ENCODE measurements at regions not wholly inside any gene's neighbourhood (a gene's known extent, or its start where the extent isn't known, plus 50 kb on each side); places are given as distances from the start of the nearest gene placed in this dataset.

DNA sequence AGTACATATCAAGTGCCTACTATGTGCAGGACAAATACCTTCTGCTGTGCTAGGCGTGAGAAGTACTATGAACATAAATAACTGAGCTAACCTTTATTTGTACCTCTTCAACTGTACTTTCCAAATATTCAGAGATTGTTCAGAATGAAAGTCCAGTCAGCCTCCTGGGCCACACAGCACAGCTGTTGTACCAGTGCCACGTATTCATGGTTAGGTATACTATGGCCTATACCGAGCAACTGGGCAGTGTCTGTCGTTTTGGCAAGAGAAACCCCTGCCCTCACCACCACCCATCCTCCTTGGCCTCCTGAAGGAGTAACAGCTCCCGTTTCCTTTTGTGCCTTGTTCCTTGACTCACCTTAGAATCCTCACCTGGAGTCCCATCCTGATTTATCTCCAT, 53.0 kb downstream of the RASSF10 start:
- H3K4me1 ChIP-seq (ENCODE audit: insufficient read depth, insufficient read length), result no peaks in the 10 kb centered on the region
- DNase-seq (ENCODE audit: low read depth, low spot score), result no peak
- no peaks in the 10 kb centered on the region for H3K27me3 ChIP-seq (ENCODE audit: insufficient read depth, insufficient read length)
- H3K9ac ChIP-seq (ENCODE audit: insufficient read length, low read depth), result no peak overlapping the region
- no peaks in the 10 kb centered on the region for H3K36me3 ChIP-seq (ENCODE audit: insufficient read depth, insufficient read length, low read length)
- H3K9me3 ChIP-seq (ENCODE audit: insufficient read depth, low read length), result no peaks in the 10 kb centered on the region
- H3K4me3 ChIP-seq (ENCODE audit: insufficient read length, low read depth), result no peak overlapping the region
- TF ChIP-seq ZNF274 (IDR thresholded peaks at IDR 0.05; ENCODE audit: low read depth, low read length) (no peak), SUZ12 (IDR thresholded peaks at IDR 0.05; ENCODE audit: extremely low read depth, insufficient read depth, insufficient read length) (no peak), YY1 (IDR thresholded peaks at IDR 0.05; ENCODE audit: insufficient read depth, insufficient read length) (no peak)

DNA sequence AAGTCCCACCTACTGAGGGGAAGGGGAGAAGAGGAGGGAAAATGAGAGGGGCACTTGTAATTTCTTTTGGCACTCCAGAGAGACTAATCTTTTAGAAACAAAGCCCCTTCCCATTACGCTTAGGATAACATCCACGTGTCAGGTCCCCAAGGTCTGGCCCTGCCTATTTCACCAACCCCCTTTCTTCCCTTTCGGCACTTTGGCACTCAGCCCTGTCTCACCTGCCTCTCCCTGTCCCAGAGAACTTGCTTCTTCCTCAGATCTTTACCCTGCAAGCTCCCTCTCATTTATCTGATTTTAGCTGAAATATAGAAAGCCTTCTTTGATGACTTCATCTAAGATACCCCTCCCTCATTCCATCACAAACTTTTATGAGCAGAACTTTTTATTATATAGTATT, 55.5 kb downstream of the RASSF10 start:
- Histone ChIP-seq H3K9me3 (ENCODE audit: insufficient read depth, low read length) (no peaks in the 10 kb centered on the region), H3K4me1 (ENCODE audit: insufficient read depth, insufficient read length) (no peaks in the 10 kb centered on the region), H3K4me3 (ENCODE audit: insufficient read length, low read depth) (no peak overlapping the region), H3K9ac (ENCODE audit: insufficient read length, low read depth) (no peak overlapping the region), H3K27me3 (ENCODE audit: insufficient read depth, insufficient read length) (no peaks in the 10 kb centered on the region), H3K36me3 (ENCODE audit: insufficient read depth, insufficient read length, low read length) (no peaks in the 10 kb centered on the region)
- TF ChIP-seq ZNF274 (IDR thresholded peaks at IDR 0.05; ENCODE audit: low read depth, low read length) (no peak), SUZ12 (IDR thresholded peaks at IDR 0.05; ENCODE audit: extremely low read depth, insufficient read depth, insufficient read length) (no peak), YY1 (IDR thresholded peaks at IDR 0.05; ENCODE audit: insufficient read depth, insufficient read length) (no peak)
- no peak for DNase-seq (ENCODE audit: low read depth, low spot score)

DNA sequence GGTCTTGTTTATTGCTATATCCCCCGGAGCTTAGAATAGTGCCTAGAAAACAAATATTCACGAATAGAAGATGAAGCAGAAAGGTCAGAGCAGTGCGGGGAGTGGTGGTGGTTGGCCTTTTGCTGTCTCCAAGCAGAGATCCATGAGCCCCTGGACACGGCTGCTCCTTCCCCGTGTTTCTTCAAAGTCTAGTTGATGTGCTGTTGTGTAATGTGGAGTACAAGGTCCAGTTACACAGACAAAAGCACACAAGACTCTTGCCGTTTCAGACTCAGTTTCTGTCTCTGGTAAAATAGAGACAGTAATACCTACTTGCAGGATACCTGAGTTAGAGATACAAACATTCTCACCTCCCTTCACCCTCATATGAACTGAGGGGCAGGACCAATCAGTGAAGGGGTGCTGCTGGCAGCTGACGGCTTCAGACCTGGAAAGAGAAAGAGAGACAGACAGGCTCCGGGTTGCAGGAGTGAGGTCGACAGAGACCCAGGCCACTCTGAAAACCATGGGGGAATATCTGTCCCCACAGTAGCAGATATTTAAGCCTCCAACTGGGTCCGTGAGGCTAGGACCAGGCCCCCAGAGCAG, 56.2 kb downstream of the RASSF10 start:
- no peak for TF ChIP-seq ZNF274 (IDR thresholded peaks at IDR 0.05; ENCODE audit: low read depth, low read length)
- no peak for TF ChIP-seq SUZ12 (IDR thresholded peaks at IDR 0.05; ENCODE audit: extremely low read depth, insufficient read depth, insufficient read length)
- TF ChIP-seq YY1 (IDR thresholded peaks at IDR 0.05; ENCODE audit: insufficient read depth, insufficient read length), result no peak
- no peaks in the 10 kb centered on the region for H3K27me3 ChIP-seq (ENCODE audit: insufficient read depth, insufficient read length)
- DNase-seq (ENCODE audit: low read depth, low spot score), result no peak
- no peak overlapping the region for H3K4me3 ChIP-seq (ENCODE audit: insufficient read length, low read depth)
- no peak overlapping the region for H3K9ac ChIP-seq (ENCODE audit: insufficient read length, low read depth)
- no peaks in the 10 kb centered on the region for H3K36me3 ChIP-seq (ENCODE audit: insufficient read depth, insufficient read length, low read length)
- no peaks in the 10 kb centered on the region for H3K9me3 ChIP-seq (ENCODE audit: insufficient read depth, low read length)
- H3K4me1 ChIP-seq (ENCODE audit: insufficient read depth, insufficient read length), result no peaks in the 10 kb centered on the region

DNA sequence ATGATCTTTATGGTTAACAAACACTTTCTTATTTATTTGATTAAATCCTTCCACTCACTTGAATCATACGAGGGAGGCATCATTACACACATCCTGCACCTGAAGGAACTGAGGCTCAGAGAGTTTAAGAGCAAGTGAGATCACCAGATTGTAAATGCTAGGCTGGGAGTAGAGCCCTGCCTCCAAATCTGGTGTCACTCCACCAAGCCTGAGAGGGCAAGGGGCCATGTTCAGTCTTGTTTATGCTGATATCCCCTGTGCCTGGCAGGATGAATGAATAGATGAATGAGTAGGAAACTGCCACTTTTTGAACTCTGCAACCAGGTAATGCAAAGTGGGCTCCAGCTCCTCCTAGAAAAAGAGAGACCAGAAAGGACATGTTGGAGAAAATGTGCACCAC, 59.1 kb downstream of the RASSF10 start:
- no peak for DNase-seq (ENCODE audit: low read depth, low spot score)
- H3K9ac ChIP-seq (ENCODE audit: insufficient read length, low read depth), result no peak overlapping the region
- no peaks in the 10 kb centered on the region for H3K36me3 ChIP-seq (ENCODE audit: insufficient read depth, insufficient read length, low read length)
- TF ChIP-seq ZNF274 (IDR thresholded peaks at IDR 0.05; ENCODE audit: low read depth, low read length) (no peak), YY1 (IDR thresholded peaks at IDR 0.05; ENCODE audit: insufficient read depth, insufficient read length) (no peak), SUZ12 (IDR thresholded peaks at IDR 0.05; ENCODE audit: extremely low read depth, insufficient read depth, insufficient read length) (no peak)
- H3K4me1 ChIP-seq (ENCODE audit: insufficient read depth, insufficient read length), result no peaks in the 10 kb centered on the region
- H3K27me3 ChIP-seq (ENCODE audit: insufficient read depth, insufficient read length), result no peaks in the 10 kb centered on the region
- no peak overlapping the region for H3K4me3 ChIP-seq (ENCODE audit: insufficient read length, low read depth)
- H3K9me3 ChIP-seq (ENCODE audit: insufficient read depth, low read length), result no peaks in the 10 kb centered on the region

DNA sequence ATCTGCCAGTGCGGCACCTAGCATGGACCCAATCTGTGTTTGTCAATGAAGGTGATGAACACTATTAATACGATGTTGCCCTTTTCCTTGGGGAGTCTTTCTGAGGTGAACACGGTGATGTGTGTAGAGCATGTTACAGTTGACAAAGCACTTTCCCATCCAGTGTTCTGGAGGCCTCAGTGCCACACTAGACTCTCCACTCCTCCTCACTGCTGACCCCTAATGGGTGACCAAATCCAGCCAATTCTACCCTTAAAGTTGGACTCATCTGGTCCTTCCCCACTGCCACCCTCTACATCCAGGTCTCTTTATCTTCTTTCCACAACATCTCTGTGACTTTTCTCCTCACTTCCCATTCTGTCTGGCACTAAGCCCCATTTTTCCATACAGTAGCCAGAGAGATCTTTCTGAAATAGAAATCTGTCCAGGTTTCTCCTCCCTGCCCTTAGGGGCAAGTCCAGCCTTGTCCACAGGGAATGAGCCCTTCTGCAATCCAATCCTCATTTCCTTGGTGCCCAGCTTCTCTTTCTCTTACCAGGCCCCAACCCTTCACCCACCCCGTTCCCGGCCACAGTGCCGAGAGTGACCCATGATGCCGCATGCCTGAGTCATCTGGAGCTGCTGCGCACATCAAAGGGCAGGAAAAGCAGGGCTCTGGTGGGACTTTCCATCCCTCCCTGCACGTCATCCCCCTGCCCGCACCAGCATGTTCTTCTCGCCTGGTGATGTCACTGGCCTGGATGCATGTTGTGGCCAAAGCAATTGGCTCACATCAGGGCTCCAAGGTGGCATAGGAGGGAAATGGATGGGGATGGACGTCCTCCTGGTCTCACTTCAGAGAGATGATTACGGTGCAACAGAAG, 64.2 kb downstream of the RASSF10 start:
- Histone ChIP-seq H3K36me3 (ENCODE audit: insufficient read depth, insufficient read length, low read length) (no peaks in the 10 kb centered on the region), H3K9me3 (ENCODE audit: insufficient read depth, low read length) (no peaks in the 10 kb centered on the region), H3K4me1 (ENCODE audit: insufficient read depth, insufficient read length) (no peaks in the 10 kb centered on the region), H3K27me3 (ENCODE audit: insufficient read depth, insufficient read length) (no peaks in the 10 kb centered on the region), H3K9ac (ENCODE audit: insufficient read length, low read depth) (no peak overlapping the region), H3K4me3 (ENCODE audit: insufficient read length, low read depth) (no peak overlapping the region)
- DNase-seq (ENCODE audit: low read depth, low spot score), result no peak
- TF ChIP-seq ZNF274 (IDR thresholded peaks at IDR 0.05; ENCODE audit: low read depth, low read length) (no peak), YY1 (IDR thresholded peaks at IDR 0.05; ENCODE audit: insufficient read depth, insufficient read length) (no peak)

DNA sequence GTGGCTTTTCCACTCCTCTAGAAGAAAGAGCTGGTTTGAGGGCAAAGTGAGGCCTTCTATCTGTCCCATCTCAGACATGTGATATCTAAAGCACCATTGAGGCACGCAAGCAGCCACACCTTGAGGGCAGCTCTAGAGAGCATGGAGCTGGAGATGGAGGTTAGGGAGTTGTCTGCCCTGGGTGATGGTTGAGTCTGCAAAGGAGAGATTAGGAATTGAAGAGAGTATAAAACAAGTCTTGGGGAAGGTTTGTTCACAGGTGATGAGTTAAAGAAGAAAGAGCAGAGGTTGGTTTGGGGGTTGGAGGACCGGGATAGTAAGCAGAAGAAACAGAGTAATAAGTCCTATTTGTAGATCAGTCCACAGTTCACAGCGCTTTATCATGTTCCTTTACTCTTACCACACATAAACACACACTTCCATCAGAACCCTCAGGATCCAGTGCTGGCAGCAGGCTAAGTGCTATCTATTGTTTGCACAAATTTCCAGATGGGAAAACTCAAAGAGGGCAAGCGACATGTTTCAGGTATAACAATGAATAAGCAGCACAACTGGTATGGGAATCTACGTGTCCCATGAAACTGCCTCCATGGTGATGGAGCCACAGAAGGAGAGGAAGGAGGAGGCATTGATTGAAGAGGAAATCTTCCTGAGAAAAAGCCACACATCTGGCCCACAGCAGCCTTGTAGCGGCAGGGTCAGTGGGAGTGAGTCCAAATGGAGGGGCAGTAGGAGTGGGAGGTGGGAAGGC, 65.8 kb downstream of the RASSF10 start:
- H3K27me3 ChIP-seq (ENCODE audit: insufficient read depth, insufficient read length), result no peaks in the 10 kb centered on the region
- H3K9me3 ChIP-seq (ENCODE audit: insufficient read depth, low read length), result no peaks in the 10 kb centered on the region
- no peak for TF ChIP-seq YY1 (IDR thresholded peaks at IDR 0.05; ENCODE audit: insufficient read depth, insufficient read length)
- no peak for TF ChIP-seq SUZ12 (IDR thresholded peaks at IDR 0.05; ENCODE audit: extremely low read depth, insufficient read depth, insufficient read length)
- TF ChIP-seq ZNF274 (IDR thresholded peaks at IDR 0.05; ENCODE audit: low read depth, low read length), result no peak
- no peak for DNase-seq (ENCODE audit: low read depth, low spot score)
- H3K4me1 ChIP-seq (ENCODE audit: insufficient read depth, insufficient read length), result no peaks in the 10 kb centered on the region
- H3K36me3 ChIP-seq (ENCODE audit: insufficient read depth, insufficient read length, low read length), result no peaks in the 10 kb centered on the region
- no peak overlapping the region for H3K4me3 ChIP-seq (ENCODE audit: insufficient read length, low read depth)
- no peak overlapping the region for H3K9ac ChIP-seq (ENCODE audit: insufficient read length, low read depth)

DNA sequence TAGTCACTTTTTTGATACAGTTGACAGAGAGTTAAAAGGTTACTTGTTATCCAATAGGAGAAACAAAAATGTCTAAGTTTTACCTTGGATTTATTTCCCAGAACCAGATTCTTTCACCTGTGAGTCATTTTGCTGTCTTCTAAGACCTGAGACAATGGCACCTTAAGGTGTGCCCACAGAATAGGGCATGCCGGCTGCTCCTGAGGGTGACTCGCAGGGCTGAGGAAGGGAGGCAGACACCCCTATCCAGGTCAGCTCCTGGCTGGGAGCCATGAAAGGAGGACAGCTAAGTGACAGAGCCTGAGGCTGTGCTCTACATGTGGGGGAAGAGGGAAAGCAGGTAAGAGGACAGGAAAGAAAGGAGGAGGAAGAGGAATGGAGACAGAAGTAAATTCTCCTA, 67.8 kb downstream of the RASSF10 start:
- TF ChIP-seq YY1 (IDR thresholded peaks at IDR 0.05; ENCODE audit: insufficient read depth, insufficient read length), result no peak
- TF ChIP-seq SUZ12 (IDR thresholded peaks at IDR 0.05; ENCODE audit: extremely low read depth, insufficient read depth, insufficient read length), result no peak
- TF ChIP-seq ZNF274 (IDR thresholded peaks at IDR 0.05; ENCODE audit: low read depth, low read length), result no peak
- Histone ChIP-seq H3K36me3 (ENCODE audit: insufficient read depth, insufficient read length, low read length) (no peaks in the 10 kb centered on the region), H3K4me1 (ENCODE audit: insufficient read depth, insufficient read length) (no peaks in the 10 kb centered on the region), H3K27me3 (ENCODE audit: insufficient read depth, insufficient read length) (no peaks in the 10 kb centered on the region), H3K9ac (ENCODE audit: insufficient read length, low read depth) (no peak overlapping the region), H3K9me3 (ENCODE audit: insufficient read depth, low read length) (no peaks in the 10 kb centered on the region), H3K4me3 (ENCODE audit: insufficient read length, low read depth) (no peak overlapping the region)
- no peak for DNase-seq (ENCODE audit: low read depth, low spot score)
